Hepatocyte (in vitro differentiated cells): ENCODE measurements at regions not wholly inside any gene's neighbourhood (a gene's known extent, or its start where the extent isn't known, plus 50 kb on each side); places are given as distances from the start of the nearest gene placed in this dataset.

Experiments used
- DNase-seq: peaks from one replicate; pipeline ENCODE4 v3.0.0-alpha.2; 2016; ENCODE audit warnings: low spot score
- H2AFZ ChIP-seq: fragments of 200-600 bp; sonication (generic); 2 replicates; pipeline ENCODE4 v1.6.0; 2016; ENCODE audit warnings: antibody characterized with exemption, mild to moderate bottlenecking
- H3K27ac ChIP-seq: fragments of 200-600 bp; sonication (generic); 2 replicates; pipeline ENCODE4 v1.5.1; 2016; ENCODE audit warnings: mild to moderate bottlenecking
- H3K27me3 ChIP-seq: fragments of 200-600 bp; sonication (generic); 2 replicates; pipeline ENCODE4 v1.6.1; 2016
- H3K36me3 ChIP-seq: fragments of 200-600 bp; sonication (generic); replicated peaks from 2 replicates; pipeline ENCODE4 v1.5.1; 2016; ENCODE audit warnings: low read depth; ENCODE audit not compliant: insufficient read depth
- H3K4me1 ChIP-seq: fragments of 200-600 bp; sonication (generic); 2 replicates; pipeline ENCODE4 v1.5.1; 2016; ENCODE audit warnings: mild to moderate bottlenecking, moderate library complexity; ENCODE audit not compliant: insufficient read depth
- H3K4me2 ChIP-seq: fragments of 200-600 bp; sonication (generic); 2 replicates; pipeline ENCODE4 v1.6.0; 2016
- H3K4me3 ChIP-seq: fragments of 200-600 bp; sonication (generic); 2 replicates; pipeline ENCODE4 v1.5.1; 2016; ENCODE audit warnings: mild to moderate bottlenecking
- H3K79me2 ChIP-seq: fragments of 200-600 bp; sonication (generic); 2 replicates; pipeline ENCODE4 v1.6.0; 2017; ENCODE audit warnings: mild to moderate bottlenecking
- H3K9me2 ChIP-seq: fragments of 200-600 bp; sonication (generic); replicated peaks from 2 replicates; pipeline ENCODE4 v1.6.0; 2017; ENCODE audit warnings: mild to moderate bottlenecking; ENCODE audit not compliant: insufficient read depth
- H3K9me3 ChIP-seq: fragments of 200-600 bp; sonication (generic); 2 replicates; pipeline ENCODE4 v1.5.1; 2016; ENCODE audit warnings: low read depth, mild to moderate bottlenecking
- H4K20me1 ChIP-seq: fragments of 200-600 bp; sonication (generic); 2 replicates; pipeline ENCODE4 v1.6.0; 2016; ENCODE audit warnings: mild to moderate bottlenecking; ENCODE audit not compliant: insufficient read depth, poor library complexity, severe bottlenecking
- CTCF ChIP-seq: fragments of 200-600 bp; sonication (generic); IDR thresholded peaks from 2 replicates; pipeline ENCODE4 v1.5.1; 2016; ENCODE audit warnings: antibody characterized with exemption, mild to moderate bottlenecking; ENCODE audit not compliant: poor library complexity
- EZH2 ChIP-seq: fragments of 200-600 bp; sonication (generic); IDR thresholded peaks from 2 replicates; pipeline ENCODE4 v1.6.1; 2016; ENCODE audit warnings: antibody characterized with exemption, mild to moderate bottlenecking, borderline replicate concordance
- EZH2phosphoT487 ChIP-seq: fragments of 200-600 bp; sonication (generic); IDR thresholded peaks from one replicate; pipeline ENCODE4 v1.6.1; 2018; ENCODE audit warnings: antibody characterized with exemption, mild to moderate bottlenecking, low read depth, moderate library complexity; ENCODE audit not compliant: unreplicated experiment, severe bottlenecking
- WGBS: methylation state at CpG from one replicate; pipeline ENCODE4 v1.1.6; 2016; ENCODE audit warnings: low lambda C conversion rate; ENCODE audit errors: missing lambda C conversion rate; 5-methylcytosine and 5-hydroxymethylcytosine counted together

DNA sequence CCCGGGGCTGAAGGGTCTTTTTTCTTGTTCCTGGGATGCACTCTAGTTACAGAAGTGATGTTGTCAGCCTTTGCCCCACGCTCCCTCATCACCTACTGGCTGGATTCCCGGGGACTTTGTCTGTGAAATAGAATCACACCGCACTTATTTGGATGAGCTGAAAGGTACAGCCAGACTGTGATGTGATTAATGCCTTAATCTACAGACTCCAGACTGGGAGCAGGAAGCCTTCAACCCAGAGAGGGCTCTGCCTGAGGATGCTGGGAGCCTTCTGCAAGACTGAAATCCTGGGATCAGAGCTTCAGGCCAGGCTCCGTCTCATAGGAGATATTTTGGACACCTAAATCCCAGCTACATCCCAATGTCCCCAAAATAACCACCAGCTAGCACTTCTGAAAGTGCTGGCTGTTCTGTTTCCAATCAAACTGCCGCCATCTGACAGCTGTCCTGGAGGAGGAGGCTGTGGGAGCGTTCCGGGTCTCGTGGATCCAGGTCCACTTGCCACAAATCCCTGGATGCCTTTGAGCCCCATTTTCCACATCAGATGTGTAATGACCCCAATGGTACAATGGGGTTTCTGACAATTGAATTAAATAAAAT lies 688.5 kb downstream of the TBC1D22A start:
- Histone ChIP-seq H3K79me2 (no peaks in the 10 kb centered on the region), H4K20me1 (no peaks in the 10 kb centered on the region), H3K4me2 (no peak overlapping the region), H3K36me3 (no peaks in the 10 kb centered on the region), H3K9me3 (no peaks in the 10 kb centered on the region), H3K9me2 (no peaks in the 10 kb centered on the region), H3K4me1 (no peaks in the 10 kb centered on the region), H2AFZ (no peak overlapping the region), H3K27ac (no peak overlapping the region), H3K4me3 (no peak overlapping the region), H3K27me3 (no peaks in the 10 kb centered on the region)
- DNase-seq = no peak
- TF ChIP-seq CTCF (no peak), EZH2phosphoT487 (no peak), EZH2 (no peak)
- WGBS = 75% methylated on average over 9 of the region's 9 CpGs

- Histone ChIP-seq H3K27me3 (no peaks in the 10 kb centered on the region), H3K36me3 (no peaks in the 10 kb centered on the region), H3K9me2 (no peaks in the 10 kb centered on the region), H4K20me1 (no peaks in the 10 kb centered on the region), H3K4me3 (no peak overlapping the region), H3K4me2 (no peak overlapping the region), H3K79me2 (no peaks in the 10 kb centered on the region), H3K4me1 (no peaks in the 10 kb centered on the region), H3K27ac (no peak overlapping the region), H2AFZ (no peak overlapping the region), H3K9me3 (no peaks in the 10 kb centered on the region)
- TF ChIP-seq EZH2phosphoT487 (no peak), CTCF (no peak), EZH2 (no peak)
- DNase-seq = no peak
- 66% methylated on average over 12 of the region's 12 CpGs for WGBS
These were observed 687.2 kb downstream of the TBC1D22A start for GRCh38 chr22:47449508-47450270.

DNA sequence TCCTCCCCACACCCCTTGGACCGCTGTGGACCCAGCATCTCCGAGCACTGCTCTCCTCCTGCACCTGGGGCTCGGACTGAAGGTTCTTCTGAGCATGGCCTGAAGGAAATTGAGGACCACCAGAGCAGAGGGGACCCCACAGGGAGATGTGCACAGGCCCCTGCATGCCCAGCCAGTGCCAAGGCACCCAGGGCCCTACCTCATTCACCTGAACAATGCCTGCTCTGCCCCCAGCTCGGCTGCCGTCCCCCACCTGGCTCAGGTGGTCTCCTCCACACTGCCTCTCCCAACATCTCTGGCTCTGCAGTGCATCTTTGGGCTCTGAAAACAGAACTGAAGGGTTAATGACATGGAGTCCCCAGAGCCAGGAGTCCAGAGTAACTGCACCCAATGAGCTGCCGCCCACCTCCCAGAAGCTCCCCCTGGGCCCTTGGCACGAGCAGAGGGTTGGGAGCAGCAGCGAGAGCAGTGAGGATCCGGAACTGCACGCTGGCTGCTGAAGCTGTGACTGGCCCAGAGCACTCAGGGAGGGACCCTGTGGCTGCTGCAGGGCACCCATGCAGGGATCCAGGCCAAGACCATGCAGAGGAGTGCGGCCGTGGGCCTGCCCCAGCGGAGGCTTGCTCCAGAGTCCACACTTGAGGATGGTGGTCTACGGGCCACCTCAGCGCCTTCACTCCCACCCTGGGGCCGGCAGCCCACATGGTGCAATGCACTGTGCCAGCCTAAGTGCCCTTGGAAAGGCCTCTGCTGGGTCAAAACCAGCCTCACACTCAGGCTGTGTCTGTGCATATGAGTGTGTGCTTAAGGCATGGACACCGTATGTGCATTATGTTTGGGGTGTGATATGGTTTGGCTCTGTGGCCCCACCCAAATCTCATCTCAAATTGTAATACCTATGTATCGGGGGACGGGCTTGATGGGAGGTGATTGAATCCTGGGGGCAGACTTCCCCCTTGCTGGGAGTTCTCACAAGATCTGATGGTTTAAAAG lies 686.1 kb downstream of the TBC1D22A start:
- Histone ChIP-seq H3K4me2 (no peak overlapping the region), H3K36me3 (no peaks in the 10 kb centered on the region), H3K27me3 (no peaks in the 10 kb centered on the region), H3K4me3 (no peak overlapping the region), H4K20me1 (no peaks in the 10 kb centered on the region), H3K4me1 (no peaks in the 10 kb centered on the region), H3K27ac (no peak overlapping the region), H3K9me3 (no peaks in the 10 kb centered on the region), H2AFZ (no peak overlapping the region), H3K79me2 (no peaks in the 10 kb centered on the region), H3K9me2 (no peaks in the 10 kb centered on the region)
- 79% methylated on average over 19 of the region's 19 CpGs for WGBS
- TF ChIP-seq EZH2 (no peak), EZH2phosphoT487 (no peak), CTCF (no peak)
- DNase-seq = no peak
